Fibroblast of the aortic adventitia (primary cell): ENCODE measurements at regions not wholly inside any gene's neighbourhood (a gene's known extent, or its start where the extent isn't known, plus 50 kb on each side); places are given as distances from the start of the nearest gene placed in this dataset.
A peak's percentile ranks its signal among the peaks of the same experiment; 100 is the strongest.
"Not testable (repeated sequence)": the region's sequence is repeated elsewhere in the genome, so short reads cannot be mapped to it uniquely, and the experiment has no call there.

Source experiments
- DNase-seq: peaks from one replicate; pipeline ENCODE4 v3.0.0-alpha.2; 2010; ENCODE audit warnings: low read depth
- H3K4me3 ChIP-seq: 2 replicates; pipeline ENCODE4 v1.5.1; 2011; ENCODE audit warnings: low read depth, mild to moderate bottlenecking, control low read depth, low read length, moderate library complexity
- CTCF ChIP-seq: IDR thresholded peaks from 2 replicates; pipeline ENCODE4 v1.5.1; 2011; ENCODE audit warnings: mild to moderate bottlenecking, low read length, control low read depth, inconsistent platforms; ENCODE audit not compliant: insufficient read depth

GRCh38 chr19:13696839-13697238 lies 67.5 kb upstream of the MRI1 start:
- no peak for TF ChIP-seq CTCF
- DNase-seq: no peak
- no peak overlapping the region for H3K4me3 ChIP-seq

- H3K4me3 ChIP-seq: no peak overlapping the region
- DNase-seq: no peak
- no peak for TF ChIP-seq CTCF
Measured at GRCh38 chr19:13693889-13694288, 70.4 kb upstream of the MRI1 start.

- TF ChIP-seq CTCF: no peak
- no peak overlapping the region for H3K4me3 ChIP-seq
- peak; percentile 85 for DNase-seq
Measured at GRCh38 chr19:13691569-13692435, 72.5 kb upstream of the MRI1 start.

GRCh38 chr19:13689085-13689484 lies 75.2 kb upstream of the MRI1 start:
- H3K4me3 ChIP-seq: no peak overlapping the region
- peak; percentile 42 for DNase-seq
- TF ChIP-seq CTCF: no peak

- TF ChIP-seq CTCF: no peak
- DNase-seq: no peak
- no peak overlapping the region for H3K4me3 ChIP-seq
Measured at GRCh38 chr19:13684021-13684420, 80.3 kb upstream of the MRI1 start.

- TF ChIP-seq CTCF: no peak
- peak; percentile 97 for DNase-seq
- no peak overlapping the region for H3K4me3 ChIP-seq
Measured at GRCh38 chr19:13681509-13681908, 82.8 kb upstream of the MRI1 start.

GRCh38 chr19:13680708-13681360 lies 83.5 kb upstream of the MRI1 start:
- DNase-seq, H3K4me3 ChIP-seq: not testable (repeated sequence)

- not testable (repeated sequence) for DNase-seq, H3K4me3 ChIP-seq
Measured at GRCh38 chr19:13676967-13677366, 87.4 kb upstream of the MRI1 start.

- H3K4me3 ChIP-seq, DNase-seq: not testable (repeated sequence)
Measured at GRCh38 chr19:13672480-13673175, 91.7 kb upstream of the MRI1 start.
